CD4-positive, alpha-beta T cell treated with Interferon alpha-2 for 1 hour (primary cell): ENCODE measurements at regions not wholly inside any gene's neighbourhood (a gene's known extent, or its start where the extent isn't known, plus 50 kb on each side); places are given as distances from the start of the nearest gene placed in this dataset.
"Not testable (repeated sequence)": the region's sequence is repeated elsewhere in the genome, so short reads cannot be mapped to it uniquely, and the experiment has no call there.

Experiments
- DNase-seq, 2 donors: peaks; one replicate each; pipeline ENCODE4 v3.0.0-alpha.2; 2020 to 2022

GRCh38 chr2:41329040-41329439 lies 718.8 kb upstream of the PKDCC start:
- DNase-seq: no peak

- no peak for DNase-seq
These were observed 713.7 kb upstream of the PKDCC start for GRCh38 chr2:41334159-41334558.

DNA sequence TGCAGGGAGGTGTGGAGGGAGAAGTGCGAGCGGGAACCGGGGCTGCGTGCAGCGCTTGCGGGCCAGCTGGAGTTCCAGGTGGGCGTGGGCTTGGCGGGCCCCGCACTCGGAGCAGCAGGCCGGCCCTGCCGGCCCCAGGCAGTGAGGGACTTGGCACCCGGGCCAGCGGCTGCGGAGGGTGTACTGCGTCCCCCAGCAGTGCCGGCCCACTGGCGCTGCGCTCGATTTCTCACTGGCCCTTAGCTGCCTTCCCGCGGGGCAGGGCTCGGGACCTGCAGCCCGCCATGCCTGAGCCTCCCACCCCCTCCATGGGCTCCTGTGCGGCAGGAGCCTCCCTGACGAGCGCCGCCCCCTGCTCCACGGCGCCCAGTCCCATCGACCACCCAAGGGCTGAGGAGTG lies 712.2 kb upstream of the PKDCC start:
- not testable (repeated sequence) for DNase-seq

GRCh38 chr2:41337956-41338355 lies 709.9 kb upstream of the PKDCC start:
- no peak for DNase-seq

GRCh38 chr2:41344529-41344928 lies 703.3 kb upstream of the PKDCC start:
- DNase-seq: no peak

GRCh38 chr2:41353060-41353459 lies 694.8 kb upstream of the PKDCC start:
- DNase-seq: no peak

DNA sequence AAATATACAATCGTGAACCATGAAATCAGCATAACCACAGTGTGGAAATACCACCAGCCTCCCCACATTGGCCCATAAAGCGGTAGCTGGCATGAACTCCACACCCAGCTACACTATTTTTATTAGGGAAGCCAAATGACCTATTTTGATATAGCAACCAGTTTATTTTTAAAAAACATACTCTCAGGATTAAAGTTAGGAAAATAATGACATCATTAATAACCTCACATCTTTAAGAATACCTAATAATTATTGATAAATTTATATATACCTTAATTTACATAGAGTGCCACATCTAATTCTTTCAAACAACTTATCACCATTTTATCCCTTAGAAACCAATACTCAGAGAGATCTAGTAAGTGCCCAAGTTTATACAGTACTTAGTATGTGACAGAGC lies 692.0 kb upstream of the PKDCC start:
- DNase-seq: no peak

DNA sequence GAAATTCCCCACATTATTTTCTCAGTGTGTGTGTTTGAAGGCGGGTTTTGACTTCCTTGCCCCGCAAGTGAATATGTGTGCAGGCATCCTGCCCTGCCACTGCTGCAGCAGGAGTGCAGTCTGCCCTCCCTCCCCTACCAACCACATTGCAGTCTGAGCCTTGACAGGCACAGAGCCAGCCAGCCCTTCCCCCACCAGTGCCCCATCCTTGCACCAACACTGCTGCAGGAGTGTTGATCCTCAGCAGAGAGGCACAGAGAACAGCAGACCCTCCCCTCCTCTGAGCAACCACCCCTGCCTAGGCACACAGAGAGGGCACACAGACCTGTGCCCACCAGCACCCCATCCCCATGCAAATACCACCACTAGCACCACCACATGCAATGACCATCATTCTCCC lies 683.0 kb upstream of the PKDCC start:
- DNase-seq: no peak

GRCh38 chr2:41375901-41376300 lies 671.9 kb upstream of the PKDCC start:
- no peak for DNase-seq

- DNase-seq: no peak
These were observed 670.0 kb upstream of the PKDCC start for GRCh38 chr2:41377837-41378236.

DNA sequence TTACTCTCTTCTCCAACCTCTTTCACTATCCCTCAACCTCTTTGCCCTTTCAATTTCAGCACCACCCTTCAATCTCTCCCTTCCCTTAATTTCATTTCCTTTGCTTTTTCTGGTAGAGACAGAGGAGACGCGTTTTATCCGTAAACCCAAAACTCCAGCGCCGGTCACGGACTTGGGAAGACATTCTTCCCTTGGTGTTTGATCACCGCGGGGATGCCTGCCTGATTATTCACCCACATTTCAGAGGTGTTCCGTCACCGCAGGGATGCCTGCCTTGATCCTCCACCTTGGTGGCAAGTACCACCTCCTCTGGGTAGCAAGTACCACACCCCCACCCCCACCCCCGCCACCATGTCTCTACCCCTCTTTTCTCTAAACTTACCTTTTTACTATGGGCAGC lies 669.4 kb upstream of the PKDCC start:
- no peak for DNase-seq

- no peak for DNase-seq
These were observed 668.2 kb upstream of the PKDCC start for GRCh38 chr2:41379496-41380221.

- no peak for DNase-seq
These were observed 666.1 kb upstream of the PKDCC start for GRCh38 chr2:41381701-41382100.

DNA sequence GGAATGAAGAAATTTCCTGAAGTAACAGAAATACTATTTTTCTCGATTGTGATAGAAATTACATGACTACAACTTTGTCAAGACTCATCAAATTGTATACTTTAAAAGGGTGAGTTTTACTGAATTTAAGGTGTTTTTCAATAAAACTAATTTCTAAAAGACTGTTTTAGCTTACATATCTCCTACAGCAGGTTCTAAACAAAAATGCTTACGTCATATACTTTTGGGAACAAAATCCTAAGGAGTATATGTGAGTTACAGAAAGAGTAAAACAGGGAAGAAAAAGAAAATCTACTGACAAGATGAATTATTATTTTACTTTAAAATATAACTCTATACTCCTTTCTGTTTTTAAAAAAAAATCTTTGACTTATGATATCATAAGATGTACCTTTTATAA lies 660.3 kb upstream of the PKDCC start:
- DNase-seq: no peak

DNA sequence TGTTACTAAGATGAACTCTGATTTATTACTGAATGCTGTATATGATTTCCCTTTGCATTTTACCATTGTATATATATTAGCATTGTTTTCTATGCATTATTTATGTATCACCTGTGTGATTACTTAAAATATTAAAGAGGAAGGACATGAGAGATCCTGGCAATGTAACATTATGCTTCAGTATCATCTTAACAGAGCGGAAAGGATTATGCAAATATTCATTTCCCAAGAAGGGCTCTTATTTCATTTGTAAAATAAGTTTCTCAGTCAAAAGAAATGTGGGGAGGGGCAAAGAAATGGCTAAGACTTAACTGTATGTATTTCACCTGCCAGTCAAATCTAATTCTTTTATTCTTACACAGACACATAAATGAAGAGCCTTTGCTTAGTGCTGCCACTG lies 654.2 kb upstream of the PKDCC start:
- no peak for DNase-seq

DNA sequence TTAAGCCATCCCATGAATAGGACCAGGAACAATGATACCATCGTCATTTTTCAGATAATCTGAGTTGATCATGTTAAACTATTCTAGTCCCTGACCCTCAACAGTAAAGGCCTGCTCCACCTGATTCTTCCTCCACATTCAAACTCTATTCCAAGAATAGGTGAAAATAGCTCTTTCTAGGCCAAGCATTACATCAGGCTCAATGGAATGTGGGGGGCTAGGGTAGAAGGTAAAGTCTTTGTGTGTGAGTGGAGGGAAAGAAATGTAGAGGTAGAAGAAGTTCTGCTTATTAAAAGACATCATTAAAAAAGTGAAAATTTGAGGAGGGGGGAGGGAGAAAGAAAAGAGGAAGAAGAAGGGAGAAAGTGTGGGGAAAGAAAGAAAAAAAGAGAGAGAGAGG lies 653.3 kb upstream of the PKDCC start:
- no peak for DNase-seq

DNA sequence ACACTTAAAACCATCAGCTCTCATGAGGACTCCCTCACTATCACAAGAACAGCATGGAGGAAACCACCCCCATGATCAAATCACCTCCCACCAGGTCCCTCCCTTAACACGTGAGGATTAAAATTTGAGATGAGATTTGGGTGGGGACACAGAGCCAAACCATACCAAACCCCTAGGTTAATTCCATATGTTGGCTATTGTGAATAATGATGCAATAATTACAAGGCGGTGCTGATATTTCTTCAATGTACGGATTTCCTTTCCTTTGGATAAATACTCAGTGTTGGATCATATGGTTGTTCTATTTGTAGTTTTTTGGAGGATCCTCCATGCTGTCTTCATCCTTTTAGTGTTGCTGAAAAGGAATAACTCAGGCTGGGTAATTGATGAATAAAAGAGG lies 652.1 kb upstream of the PKDCC start:
- no peak for DNase-seq

- no peak for DNase-seq
These were observed 648.3 kb upstream of the PKDCC start for GRCh38 chr2:41399437-41400087.

- no peak for DNase-seq
These were observed 647.6 kb upstream of the PKDCC start for GRCh38 chr2:41400088-41400665.

- no peak for DNase-seq
These were observed 642.4 kb upstream of the PKDCC start for GRCh38 chr2:41405441-41405840.

DNA sequence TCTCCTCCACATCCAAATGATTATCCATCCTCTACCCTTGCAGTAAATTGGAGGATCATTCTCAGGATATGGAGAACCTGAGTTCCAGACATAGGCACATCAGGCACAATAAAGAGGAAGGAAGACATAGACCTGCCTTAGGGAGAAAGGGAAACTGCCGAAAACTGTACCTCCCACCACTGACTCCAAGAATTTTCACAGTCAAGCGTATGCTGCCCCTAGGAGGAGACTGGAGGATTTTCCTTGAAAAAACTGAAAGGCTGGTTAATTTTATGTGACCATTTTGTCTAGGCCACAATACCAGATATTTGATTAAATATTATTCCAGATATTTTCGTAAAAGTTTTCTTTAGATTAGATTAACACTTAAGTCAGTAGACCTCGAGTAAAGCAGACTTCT lies 638.5 kb upstream of the PKDCC start:
- DNase-seq: no peak

DNA sequence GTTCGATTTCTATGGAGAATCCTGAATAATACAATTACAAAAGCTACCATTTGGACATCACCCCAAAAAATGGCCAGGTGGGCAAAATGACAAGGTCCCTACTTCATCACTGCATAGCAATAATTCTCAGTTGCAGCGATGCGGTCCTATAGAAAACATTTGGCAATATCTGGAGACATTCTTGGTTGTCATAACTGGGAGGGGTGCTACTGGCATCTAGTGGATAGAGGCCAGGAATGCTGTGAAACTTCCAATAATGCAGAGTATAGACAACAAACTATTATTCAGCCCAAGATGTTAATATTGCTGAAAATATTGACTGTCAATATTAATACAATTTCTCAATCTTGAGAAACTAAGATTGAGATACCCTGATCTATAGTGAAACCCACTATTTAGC lies 637.8 kb upstream of the PKDCC start:
- no peak for DNase-seq

- DNase-seq: no peak
These were observed 633.9 kb upstream of the PKDCC start for GRCh38 chr2:41413813-41414485.
